Suppressor macrophage treated with lipopolysaccharide for 4 hours (primary cell): ENCODE measurements at regions not wholly inside any gene's neighbourhood (a gene's known extent, or its start where the extent isn't known, plus 50 kb on each side); places are given as distances from the start of the nearest gene placed in this dataset.
"Not testable (repeated sequence)": the region's sequence is repeated elsewhere in the genome, so short reads cannot be mapped to it uniquely, and the experiment has no call there.

Experiments
- DNase-seq: peaks from one replicate; pipeline ENCODE4 v3.0.0-alpha.2; 2020

DNA sequence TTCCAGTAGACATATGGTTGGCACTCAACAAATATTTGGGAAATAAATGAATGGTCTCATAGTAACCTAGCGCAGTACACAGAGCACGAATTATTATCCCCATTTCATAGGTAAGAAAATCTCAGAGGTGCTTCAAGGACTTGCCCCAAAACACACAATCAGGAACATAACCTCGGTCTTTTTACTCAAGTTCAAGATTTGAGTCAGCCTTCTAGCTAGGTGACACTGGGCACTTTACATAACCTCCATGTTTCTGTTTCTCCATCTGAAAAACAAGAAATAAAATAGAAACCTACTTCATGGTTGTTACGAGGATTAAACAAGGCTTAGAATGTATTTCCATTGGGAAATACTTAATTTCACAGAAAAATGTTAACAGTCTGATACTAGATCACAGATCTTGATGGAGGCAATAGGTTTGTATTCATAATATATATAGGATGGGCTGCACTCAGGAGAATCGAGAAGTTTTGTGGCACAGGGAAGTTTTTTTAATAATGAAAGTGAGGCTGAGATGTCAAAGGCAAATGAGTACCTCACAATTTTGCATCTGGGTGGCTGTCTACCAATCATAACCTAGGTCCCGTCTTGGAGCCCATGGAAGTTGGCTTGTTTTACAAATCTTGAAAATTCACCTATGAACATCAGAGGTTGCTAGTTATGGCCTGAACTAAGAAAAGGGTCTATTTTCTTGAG, 147.4 kb upstream of the ZC3H12C start:
- no peak for DNase-seq

DNA sequence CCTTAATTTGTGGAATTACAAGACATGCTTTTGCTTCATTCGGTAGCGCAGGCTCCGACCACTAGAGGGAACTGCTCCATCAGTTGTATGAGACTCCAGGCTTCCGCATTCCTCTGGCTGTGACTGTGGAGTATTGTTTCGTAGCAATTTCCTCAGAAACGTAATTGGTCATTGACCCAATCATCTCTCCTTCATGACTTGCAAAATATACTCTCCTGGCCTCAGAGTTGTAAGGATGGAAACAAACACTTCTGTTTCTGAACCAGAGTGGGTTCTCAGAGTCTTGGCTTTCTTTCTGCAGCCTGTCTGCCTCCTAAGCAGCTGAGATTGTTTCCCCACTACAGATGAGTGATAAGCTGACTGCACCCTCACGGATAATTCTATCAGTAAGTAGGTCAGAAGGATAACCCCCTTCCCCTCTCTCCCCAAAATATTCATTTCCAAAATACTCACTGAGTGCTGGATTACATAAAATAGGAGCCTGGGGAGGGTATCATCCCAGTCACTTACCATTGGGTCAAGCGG, 146.8 kb upstream of the ZC3H12C start:
- DNase-seq: peak; percentile 95

DNA sequence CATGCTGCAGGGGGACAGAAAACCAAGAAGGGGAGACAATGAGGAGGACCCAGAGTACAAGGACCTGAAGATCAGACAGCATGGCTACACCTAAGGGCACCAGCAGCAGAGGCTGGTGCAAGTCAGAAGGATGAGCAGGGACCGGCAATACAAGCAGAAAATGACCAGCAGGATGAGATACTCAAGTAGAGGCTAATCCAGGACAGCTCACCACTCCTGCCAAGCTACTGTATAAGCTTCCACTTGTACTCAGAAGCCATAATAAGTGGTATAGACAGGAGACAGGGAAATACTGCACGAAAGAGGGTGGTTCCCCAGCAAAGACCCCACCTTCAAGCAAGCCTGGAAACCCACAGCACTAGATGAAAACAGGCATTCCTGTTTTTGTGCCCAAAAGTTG, 138.7 kb upstream of the ZC3H12C start:
- DNase-seq: no peak

DNA sequence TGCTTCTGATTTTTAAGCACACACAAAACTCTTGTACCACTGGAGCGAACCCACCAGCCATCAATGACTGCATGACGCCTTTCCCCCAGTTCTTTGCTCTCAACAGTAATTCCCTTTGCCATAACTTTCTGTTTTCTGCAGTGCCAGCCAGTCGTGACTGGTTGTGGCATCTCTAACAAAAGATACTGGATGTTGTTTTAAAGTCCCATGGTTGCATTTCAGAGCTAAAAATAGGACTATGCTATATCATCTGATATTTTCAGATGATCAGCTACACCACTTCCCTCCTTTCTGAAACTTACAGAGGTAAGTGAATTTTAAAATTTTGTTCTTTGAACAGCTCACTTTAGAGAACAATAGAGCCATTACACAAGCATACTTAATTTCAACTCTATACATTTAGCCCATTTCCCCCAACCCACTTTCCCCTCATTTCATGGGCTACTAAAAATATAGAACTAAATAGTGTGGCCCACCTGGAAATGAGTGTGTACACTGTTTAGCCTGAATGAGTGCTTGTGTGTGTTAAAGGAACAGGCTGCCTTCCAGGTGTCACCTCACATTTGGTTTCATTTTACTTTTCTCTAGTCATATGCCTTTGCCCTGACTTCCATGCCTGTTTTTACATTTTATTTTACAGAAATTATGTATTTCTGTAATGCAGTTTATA, 136.9 kb upstream of the ZC3H12C start:
- no peak for DNase-seq

DNA sequence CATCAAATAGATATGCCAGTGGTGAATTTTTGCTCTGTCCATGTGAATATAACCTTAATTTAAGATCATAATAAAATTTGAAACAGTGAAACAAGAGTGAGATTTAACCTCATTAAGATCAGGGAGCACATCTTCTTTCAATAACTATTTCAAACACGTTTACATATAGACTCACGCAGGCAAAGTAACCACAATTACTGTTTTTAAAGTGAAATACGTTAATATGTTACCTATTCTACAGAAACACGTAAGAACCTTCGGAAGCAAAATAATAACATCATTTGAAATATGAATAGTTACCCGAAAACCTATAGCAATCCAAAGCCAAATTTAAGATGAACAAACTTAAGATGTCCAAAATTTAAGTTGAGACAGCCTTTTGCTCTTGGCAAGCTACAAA, 136.2 kb upstream of the ZC3H12C start:
- DNase-seq: no peak

DNA sequence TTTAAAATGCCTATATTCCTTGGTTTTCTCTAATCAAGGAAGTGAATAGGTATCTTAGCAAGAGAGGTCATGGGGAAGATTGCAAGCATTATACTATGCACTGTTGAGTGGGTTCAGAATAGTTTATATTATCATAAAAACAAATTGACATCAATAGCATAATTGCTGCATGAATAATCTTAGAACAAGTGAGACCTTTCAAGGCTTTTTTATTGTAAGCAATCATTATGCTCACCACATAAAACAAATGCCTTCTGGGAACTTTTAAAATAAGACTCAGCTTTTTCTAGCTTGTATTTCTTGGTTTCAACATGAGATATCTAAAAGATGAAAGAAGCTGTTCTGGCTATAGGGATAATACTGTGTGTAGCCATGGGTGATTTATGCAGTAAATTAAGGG, 135.6 kb upstream of the ZC3H12C start:
- DNase-seq: no peak

DNA sequence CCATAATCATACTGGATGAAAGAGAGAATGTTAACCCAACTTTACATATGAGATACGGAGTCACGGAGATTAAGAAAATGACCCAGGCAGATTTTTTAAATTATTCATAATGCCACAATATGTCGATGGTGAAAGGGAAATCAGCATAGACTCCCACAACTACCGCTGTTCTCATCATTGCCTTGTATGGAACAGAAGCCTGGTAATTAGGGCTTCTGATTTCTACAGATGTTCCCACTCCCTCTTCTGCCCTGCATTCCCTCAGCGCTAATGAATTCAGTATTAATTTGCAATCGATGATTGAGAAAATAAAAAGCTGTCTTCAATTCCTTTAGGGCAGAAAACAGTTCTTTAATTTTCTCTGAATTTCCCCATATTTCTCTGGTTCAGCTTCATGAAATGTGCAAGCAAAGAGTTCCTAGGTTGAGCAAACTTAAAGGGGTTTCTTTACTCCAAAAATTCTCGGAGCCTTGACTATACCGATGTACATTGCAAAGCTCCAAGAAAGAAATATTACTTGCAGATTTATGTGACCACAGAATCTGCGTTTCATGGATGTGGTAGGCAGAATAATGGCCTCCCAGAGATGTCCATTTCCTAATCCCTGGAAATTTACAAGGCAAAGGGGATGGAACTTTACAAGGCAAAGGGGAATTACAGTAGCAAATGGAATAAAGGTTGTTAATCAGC, 134.9 kb upstream of the ZC3H12C start:
- no peak for DNase-seq

DNA sequence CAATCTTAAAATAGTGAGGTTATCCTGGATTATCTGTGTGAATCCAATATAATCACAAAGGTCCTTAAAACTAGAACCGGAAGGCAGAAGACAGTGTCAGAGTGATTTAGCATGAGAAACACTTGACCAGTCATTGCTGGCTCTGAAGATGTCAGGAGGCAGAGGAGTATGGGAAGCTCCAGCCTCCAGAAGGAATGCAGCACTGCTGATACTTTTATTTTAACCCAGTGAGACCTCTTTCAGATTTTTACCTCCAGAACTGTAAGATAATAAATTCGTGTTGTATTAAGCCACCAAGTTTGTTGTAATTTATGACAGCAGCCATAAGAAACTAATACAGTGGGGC, 134.4 kb upstream of the ZC3H12C start:
- no peak for DNase-seq

DNA sequence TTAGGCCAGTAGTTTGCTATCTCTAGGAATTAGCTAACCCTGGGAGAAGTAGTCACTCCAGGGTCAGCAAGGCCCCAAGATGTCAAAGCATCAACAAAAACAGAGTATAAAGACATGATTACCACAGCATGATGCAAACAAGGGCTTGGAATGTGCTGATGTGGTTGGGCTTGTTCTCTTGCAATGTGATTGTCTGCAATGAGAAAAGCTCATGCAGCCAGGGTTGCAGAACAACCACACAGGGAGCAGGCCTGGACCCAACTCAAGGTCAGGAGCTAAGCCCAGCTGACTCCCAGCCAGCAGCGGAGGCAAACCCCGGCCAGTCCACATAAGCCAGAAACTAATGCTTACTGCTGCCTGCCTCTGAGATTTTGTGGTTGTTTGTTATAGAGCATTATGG, 132.4 kb upstream of the ZC3H12C start:
- no peak for DNase-seq

DNA sequence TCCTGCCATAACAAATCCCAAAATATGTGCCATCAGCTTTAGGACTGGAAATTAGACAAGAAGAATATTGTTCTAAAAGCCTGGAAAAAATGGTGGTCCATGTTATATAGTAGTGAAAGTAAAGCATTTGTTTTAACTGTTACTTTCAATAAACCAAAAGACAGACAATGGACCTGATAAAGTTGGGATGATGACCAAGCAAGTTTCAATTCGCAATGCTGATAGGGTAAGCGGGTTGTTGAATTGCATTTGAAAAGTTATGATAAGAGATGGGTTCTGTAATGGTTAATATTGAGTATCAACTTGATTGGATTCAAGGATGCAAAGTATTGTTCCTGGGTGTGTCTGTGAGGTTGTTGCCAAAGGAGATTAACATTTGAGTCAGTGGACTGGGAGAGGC, 131.9 kb upstream of the ZC3H12C start:
- DNase-seq: no peak

DNA sequence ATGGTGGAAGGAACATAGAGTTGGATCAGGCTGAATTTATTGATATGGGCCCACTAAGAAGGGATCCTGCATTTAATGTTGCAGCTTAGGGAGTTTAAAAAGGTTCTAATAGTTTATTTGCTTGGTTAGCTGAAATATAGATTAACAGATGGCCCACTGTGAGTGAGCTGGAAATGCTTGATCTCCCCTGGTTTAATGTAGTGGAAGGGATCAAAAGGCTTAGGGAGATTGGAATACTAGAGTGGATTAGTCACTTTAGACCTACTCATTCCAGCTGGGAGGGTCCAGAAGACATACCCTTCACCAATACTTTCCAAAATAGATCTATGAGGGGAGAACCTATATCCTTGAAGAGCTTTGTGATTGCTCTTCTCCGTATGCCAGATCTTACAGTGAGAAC, 130.1 kb upstream of the ZC3H12C start:
- DNase-seq: no peak

DNA sequence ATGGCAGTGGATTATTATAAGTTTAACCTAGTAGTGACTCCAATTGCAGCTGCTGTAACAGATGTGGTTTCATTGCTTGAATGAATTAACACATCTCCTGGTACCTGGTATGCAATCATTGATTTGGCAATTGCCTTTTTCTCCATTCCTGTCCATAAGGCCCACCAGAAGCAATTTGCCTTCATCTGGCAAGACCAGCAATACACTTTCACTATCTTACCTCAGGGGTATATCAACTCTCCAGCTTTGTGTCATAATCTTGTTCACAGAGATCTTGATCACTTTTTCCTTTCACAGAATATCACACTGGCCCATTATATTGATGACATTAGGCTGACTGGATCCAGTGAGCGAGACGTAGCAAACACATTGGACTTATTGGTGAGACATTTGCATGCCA, 128.7 kb upstream of the ZC3H12C start:
- DNase-seq: no peak

DNA sequence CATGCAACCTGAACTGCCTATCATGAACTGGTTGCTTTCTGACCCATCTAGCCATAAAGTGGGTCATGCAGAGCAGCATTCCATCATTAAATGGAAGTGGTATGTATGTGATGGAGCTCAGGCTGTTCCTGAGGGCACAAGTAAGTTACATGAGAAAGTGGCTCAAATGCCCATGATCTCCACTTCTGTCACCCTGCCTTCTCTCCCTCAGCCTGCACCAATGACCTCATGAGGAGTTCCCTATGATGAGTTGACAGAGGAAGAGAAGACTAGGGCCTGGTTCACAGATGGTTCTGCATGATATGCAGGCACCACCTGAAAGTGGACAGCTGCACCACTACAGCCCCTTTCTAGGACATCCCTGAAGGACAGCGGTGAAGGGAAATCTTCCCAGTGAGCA, 127.7 kb upstream of the ZC3H12C start:
- DNase-seq: not testable (repeated sequence)

DNA sequence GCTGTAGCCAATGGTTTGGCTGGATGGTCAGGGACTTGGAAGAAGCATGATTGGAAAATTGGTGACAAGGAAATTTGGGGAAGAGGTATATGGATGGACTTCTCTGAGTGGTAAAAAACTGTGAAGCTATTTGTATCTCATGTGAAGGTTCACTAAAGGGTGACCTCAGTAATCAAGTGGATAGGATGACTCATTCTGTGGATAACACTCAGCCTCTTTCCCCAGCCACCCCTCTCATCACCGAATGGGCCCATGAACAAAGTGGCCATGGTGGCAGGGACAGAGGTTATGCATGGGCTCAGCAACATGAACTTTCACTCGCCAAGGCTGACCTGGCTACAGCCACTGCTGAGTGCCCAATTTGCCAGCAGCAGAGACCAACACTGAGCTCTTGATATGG, 127.3 kb upstream of the ZC3H12C start:
- peak; percentile 53 for DNase-seq

DNA sequence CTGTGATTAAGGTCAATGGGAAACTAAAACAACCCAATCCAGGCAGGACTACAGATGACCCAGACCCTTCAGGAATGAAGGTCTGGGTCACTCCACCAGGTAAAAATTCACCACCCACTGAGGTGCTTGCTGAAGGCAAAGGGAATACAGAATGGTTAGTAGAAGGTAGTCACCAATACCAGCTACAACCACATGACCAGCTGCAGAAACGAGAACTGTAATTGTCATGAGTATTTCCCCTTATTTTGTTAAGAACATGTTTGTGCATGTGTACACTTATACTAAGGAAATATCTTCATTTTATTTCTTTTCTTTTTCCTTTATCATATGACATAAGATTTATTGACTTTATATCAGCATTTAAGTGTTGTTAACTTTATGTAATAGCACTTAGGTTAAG, 126.1 kb upstream of the ZC3H12C start:
- DNase-seq: not testable (repeated sequence)

DNA sequence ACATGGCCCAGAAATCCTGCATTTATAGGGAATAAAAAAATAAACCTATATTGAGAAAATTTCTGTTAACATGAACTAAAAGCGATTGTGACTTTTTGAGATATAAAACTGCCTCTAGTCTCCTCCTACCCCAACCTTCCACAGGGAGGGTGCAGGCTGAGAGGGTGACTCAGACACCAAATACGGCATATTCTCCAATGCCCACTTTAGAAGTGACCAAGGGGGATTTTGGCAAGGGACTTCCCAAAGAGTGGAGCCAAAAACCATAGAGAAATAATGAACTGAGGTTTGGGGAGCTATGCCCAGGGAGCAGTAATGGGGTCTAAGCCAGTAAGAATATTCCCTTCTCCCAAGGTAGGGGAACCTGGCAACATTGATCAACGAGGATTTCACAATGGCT, 124.9 kb upstream of the ZC3H12C start:
- DNase-seq: no peak

DNA sequence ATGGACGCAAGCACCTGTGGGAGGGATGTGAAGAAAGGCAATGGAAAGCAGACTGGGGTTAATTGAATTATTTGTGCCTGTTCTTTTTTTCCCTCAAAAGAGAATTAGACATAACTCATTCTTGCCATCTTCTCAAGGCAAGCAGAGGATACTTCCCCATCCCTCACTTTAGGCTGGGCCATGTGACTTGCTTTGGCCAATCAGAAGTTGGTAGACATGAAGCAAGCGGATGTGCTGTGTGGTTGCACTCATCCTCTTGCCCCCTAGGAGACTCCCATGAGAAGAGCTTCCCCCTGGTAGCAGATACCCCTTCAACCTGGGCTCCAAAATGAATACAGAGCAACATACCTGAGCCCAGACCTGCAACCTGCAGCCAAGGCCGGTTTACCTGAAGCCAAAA, 124.4 kb upstream of the ZC3H12C start:
- no peak for DNase-seq

DNA sequence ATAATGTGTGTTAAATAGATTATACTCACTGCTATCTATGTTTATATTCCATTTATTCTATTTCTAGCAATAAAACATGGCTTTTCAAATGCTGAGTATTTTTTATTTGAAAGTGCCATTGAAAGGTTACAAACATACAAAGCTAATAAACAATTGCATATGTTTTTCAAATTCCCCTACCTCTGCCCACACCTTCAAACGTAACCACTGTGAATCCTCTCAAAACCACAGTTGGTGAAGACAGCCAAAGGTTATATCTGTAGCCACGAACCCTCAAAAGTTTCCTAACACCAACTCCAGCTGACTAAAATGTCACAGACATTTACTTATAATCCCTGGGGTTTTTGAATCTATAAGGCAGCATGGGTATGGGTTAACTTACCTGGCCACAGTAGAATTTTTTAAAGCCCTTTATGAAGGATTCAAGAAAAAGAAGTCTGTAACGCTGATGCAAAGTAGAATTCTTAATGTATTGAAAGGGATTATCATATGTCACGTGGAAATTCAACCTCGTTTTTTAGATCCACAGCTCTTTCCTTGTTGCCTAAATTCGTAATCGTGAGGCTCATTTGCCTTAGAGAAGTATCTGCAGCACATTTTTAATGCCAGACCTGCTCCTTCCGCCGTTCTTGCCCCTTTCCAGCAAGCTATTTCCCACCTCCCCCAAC, 122.5 kb upstream of the ZC3H12C start:
- no peak for DNase-seq

DNA sequence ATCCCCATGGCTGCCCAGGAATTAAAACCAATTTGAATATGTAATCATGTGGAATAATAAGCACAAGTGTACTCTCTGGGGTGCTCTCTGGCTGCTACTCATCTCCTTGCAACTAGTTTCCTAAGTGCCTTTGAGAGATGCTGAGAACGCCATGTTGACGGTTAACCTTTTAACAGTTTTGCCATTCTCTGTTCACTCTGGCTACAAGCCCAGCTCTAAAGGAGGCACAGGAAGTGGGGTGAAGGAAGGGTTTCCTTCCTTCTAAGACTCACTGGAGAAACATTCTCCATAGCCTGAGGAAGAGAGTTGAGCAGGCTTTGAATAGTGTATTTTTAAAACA, 122.0 kb upstream of the ZC3H12C start:
- no peak for DNase-seq

DNA sequence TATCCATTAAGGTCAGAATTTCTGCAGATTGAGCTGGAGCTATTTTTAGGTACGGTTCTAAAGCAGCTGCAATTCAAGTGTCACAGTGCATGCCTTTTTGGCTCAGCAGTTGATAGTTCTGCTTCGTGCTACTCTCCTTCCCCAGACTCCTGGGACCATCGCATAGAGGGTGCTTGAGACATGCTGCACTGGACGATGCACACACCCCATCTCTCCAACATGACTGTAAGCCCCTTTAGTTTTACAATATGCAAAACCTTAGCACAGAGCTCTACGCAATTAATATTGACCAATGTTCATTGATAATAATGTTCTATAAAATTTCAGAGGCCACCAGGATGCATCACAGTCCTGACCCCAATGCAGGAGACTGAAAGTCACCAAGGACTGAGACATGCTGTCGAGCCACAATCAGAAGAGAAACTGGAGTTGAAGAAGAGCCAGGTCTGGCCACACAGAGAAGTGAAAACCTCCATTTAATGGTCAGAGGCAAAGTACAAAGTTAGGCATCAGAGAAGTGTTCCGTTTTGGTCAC, 120.9 kb upstream of the ZC3H12C start:
- DNase-seq: peak; percentile 28

DNA sequence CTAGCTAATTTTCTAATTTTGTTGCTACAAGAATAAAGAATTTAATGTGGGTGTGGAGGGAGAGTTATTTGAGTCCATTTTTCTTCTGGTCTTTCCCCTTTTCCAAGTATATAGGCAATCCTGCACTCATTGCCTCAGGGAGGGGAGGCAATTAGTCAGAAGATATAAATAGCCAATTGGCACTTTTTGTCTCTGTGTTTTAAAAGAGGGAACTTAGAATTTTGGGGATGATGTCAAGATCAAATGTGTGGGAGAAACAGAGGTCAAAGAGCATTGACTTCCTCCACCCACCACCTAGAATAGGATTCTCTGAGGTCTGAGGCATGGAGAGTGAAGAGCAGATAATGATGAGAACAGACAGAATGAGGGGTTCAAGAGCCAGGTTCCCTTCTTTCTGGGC, 120.3 kb upstream of the ZC3H12C start:
- DNase-seq: peak; percentile 82

DNA sequence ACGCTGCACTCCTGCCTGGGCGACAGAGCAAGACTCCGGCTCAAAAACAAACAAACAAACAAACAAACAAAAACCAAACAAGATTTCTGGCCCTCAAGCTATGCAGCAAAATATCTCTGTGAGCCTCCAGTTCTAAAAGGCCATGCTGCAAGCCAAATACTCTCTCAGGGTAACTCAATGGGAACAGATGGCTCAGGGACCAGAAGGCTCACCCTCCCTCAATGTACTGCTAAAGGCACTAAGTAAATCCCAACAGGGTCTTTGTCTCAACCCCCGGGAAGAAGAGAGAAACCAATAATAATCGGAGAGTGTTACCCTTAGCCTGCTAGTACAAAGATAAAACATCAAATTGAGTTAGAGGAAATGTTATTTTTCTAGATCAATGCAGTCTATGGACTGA, 119.7 kb upstream of the ZC3H12C start:
- DNase-seq: no peak

DNA sequence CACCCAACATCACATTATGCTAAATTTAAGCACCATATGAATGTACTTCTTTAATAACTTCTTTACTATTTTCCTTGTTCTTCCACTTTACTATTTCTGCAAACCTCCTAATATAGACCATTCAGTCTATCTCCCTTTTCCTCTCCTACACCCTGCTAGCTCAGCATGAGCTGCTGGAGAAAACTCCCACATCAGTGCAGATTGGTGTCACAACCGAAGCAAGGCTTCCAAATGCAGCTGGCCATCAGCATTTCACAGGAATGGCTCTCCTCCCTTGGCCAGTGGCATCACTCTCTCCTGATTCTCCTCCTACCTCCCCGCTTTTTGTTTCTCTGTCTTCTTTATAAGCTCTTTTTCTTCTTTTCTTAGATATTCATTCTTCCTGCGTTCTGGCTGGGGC, 118.7 kb upstream of the ZC3H12C start:
- no peak for DNase-seq

DNA sequence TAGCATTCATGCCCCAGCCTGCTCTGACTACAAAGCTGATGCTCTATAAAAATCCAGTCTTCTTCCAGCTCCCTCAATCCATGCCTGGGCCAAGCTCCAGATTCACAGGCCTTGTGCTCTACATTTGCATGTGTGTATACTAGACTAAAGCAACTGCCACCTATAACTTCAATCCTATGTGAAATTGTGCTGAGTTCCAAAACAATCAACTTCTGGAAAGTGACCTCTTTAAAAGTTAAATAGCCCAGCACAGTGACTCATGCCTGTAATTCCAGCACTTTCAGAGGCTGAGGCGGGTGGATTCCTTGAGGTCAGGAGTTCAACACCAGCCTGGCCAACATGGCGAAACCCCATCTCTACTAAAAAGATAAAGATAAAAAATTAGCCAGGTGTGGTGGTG, 114.3 kb upstream of the ZC3H12C start:
- no peak for DNase-seq
